ENCODE measurements at regions not wholly inside any gene's neighbourhood (a gene's known extent, or its start where the extent isn't known, plus 50 kb on each side); places are given as distances from the start of the nearest gene placed in this dataset.

DNA sequence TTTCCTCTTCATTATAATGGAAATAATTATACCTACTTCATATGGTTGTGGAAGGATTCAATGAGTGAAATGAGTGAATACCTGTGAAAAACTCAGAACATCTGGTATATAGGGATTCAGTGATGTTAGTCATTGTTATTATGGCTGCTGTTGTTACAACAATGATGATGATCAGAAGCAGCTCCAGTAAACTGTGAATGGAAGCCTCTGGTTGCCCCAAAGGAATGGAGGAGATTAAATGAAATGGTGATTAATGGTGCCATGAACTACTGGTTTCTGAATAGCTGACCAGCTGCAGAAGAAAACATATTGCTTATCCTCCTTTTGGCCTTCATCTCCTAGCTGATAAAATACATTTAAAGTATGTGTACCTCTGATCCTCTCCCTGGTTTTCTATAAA is 372.0 kb downstream of the ARHGEF28 start:
- no peaks in the 10 kb centered on the region for H4K20me1 ChIP-seq (ENCODE audit: insufficient read depth, low read length)
- H3K79me2 ChIP-seq (ENCODE audit: insufficient read depth, low read length): no peaks in the 10 kb centered on the region
- H3K9ac ChIP-seq (ENCODE audit: low read depth, low read length): no peak overlapping the region
- no peak overlapping the region for H3K4me2 ChIP-seq (ENCODE audit: insufficient read depth, low read length)
- ATAC-seq (ENCODE audit: insufficient read depth, low read depth) (no peak), DNase-seq (no peak)
- H2AFZ ChIP-seq (ENCODE audit: low read depth, low read length): no peak overlapping the region
- H3K4me3 ChIP-seq (ENCODE audit: low read depth in 1 of 2, low read length in 2 of 2): no peak overlapping the region
- H3K4me1 ChIP-seq (ENCODE audit: insufficient read depth, low read length): no peaks in the 10 kb centered on the region
- H3K27me3 ChIP-seq (ENCODE audit: insufficient read depth, low read length, poor library complexity): no peaks in the 10 kb centered on the region
- no peak overlapping the region for H3K27ac ChIP-seq (ENCODE audit: low read length)
- H3K9me3 ChIP-seq (ENCODE audit: insufficient read depth, low read length, severe bottlenecking): no peaks in the 10 kb centered on the region
- H3K36me3 ChIP-seq (ENCODE audit: insufficient read depth, low read length): no peaks in the 10 kb centered on the region
- TF ChIP-seq EZH2 (IDR thresholded peaks at IDR 0.05; ENCODE audit: borderline replicate concordance, low read depth, low read length, severe bottlenecking): no peak
- no peak for TF ChIP-seq CTCF (IDR thresholded peaks at IDR 0.05; ENCODE audit: borderline replicate concordance, extremely low read depth, low read length, poor library complexity, severe bottlenecking)

DNA sequence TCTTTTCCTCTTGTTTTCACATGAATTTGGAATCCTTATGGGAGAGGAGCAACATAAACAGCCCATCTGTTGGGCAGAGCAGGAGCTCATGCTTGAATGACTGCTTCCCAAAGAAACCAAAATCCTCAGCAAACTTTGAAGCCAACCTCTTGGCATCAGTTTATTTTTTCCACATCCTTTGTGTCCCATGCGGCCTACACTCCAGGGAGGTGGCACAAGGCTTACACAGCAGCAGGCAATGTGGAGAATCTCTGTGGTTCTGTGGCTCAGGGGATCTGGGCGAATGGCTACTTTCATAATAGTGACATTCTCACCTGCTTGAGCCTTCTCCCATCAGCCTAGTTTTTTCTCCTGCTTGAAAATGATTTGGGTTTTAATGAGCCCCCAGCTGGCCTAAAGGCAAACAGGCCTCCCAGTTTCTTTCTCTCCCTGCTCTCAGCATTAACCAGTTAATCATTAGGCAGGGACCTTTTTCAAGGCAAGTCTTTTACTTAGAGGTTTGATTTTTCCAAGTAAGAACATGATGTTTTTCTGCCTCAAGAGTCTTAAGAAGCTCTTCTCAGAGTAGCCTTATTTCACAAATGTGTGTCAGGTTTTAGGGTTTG is 370.3 kb downstream of the ARHGEF28 start:
- no peak overlapping the region for H2AFZ ChIP-seq (ENCODE audit: low read depth, low read length)
- H3K4me1 ChIP-seq (ENCODE audit: insufficient read depth, low read length): no peaks in the 10 kb centered on the region
- H3K9ac ChIP-seq (ENCODE audit: low read depth, low read length): no peak overlapping the region
- H4K20me1 ChIP-seq (ENCODE audit: insufficient read depth, low read length): no peaks in the 10 kb centered on the region
- no peak for TF ChIP-seq EZH2 (IDR thresholded peaks at IDR 0.05; ENCODE audit: borderline replicate concordance, low read depth, low read length, severe bottlenecking)
- TF ChIP-seq CTCF (IDR thresholded peaks at IDR 0.05; ENCODE audit: borderline replicate concordance, extremely low read depth, low read length, poor library complexity, severe bottlenecking): no peak
- H3K27ac ChIP-seq (ENCODE audit: low read length): no peak overlapping the region
- H3K9me3 ChIP-seq (ENCODE audit: insufficient read depth, low read length, severe bottlenecking): no peaks in the 10 kb centered on the region
- H3K4me2 ChIP-seq (ENCODE audit: insufficient read depth, low read length): no peak overlapping the region
- no peaks in the 10 kb centered on the region for H3K27me3 ChIP-seq (ENCODE audit: insufficient read depth, low read length, poor library complexity)
- no peaks in the 10 kb centered on the region for H3K79me2 ChIP-seq (ENCODE audit: insufficient read depth, low read length)
- H3K4me3 ChIP-seq (ENCODE audit: low read depth in 1 of 2, low read length in 2 of 2): no peak overlapping the region
- no peak for ATAC-seq (ENCODE audit: insufficient read depth, low read depth)
- no peak for DNase-seq
- no peaks in the 10 kb centered on the region for H3K36me3 ChIP-seq (ENCODE audit: insufficient read depth, low read length)

DNA sequence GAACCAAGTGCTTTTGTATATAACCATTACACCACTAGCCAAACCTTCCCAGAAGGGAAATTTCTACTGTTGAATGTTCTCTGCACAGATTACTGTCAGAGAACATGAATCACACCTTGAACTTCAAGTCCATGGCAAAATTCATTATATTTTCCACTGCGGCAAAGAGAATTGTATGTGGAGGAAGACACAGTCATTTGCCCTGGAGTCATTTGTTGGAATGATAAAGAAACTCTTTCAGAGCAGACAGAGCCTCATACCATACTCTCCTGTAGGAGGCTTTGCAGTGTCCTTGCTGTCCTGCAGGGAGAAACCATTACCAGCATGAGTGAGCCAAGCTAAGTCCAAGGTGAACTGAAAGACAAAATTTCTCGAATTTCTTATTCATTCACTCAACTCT is 369.0 kb downstream of the ARHGEF28 start:
- DNase-seq (no peak), ATAC-seq (ENCODE audit: insufficient read depth, low read depth) (no peak)
- Histone ChIP-seq H3K9ac (ENCODE audit: low read depth, low read length) (no peak overlapping the region), H3K4me3 (ENCODE audit: low read depth in 1 of 2, low read length in 2 of 2) (no peak overlapping the region), H3K9me3 (ENCODE audit: insufficient read depth, low read length, severe bottlenecking) (no peaks in the 10 kb centered on the region), H3K27ac (ENCODE audit: low read length) (no peak overlapping the region), H3K27me3 (ENCODE audit: insufficient read depth, low read length, poor library complexity) (no peaks in the 10 kb centered on the region), H2AFZ (ENCODE audit: low read depth, low read length) (no peak overlapping the region), H3K4me1 (ENCODE audit: insufficient read depth, low read length) (no peaks in the 10 kb centered on the region), H3K36me3 (ENCODE audit: insufficient read depth, low read length) (no peaks in the 10 kb centered on the region), H3K4me2 (ENCODE audit: insufficient read depth, low read length) (no peak overlapping the region), H4K20me1 (ENCODE audit: insufficient read depth, low read length) (no peaks in the 10 kb centered on the region), H3K79me2 (ENCODE audit: insufficient read depth, low read length) (no peaks in the 10 kb centered on the region)
- TF ChIP-seq EZH2 (IDR thresholded peaks at IDR 0.05; ENCODE audit: borderline replicate concordance, low read depth, low read length, severe bottlenecking): no peak
- no peak for TF ChIP-seq CTCF (IDR thresholded peaks at IDR 0.05; ENCODE audit: borderline replicate concordance, extremely low read depth, low read length, poor library complexity, severe bottlenecking)
